ENCODE measurements at regions not wholly inside any gene's neighbourhood (a gene's known extent, or its start where the extent isn't known, plus 50 kb on each side); places are given as distances from the start of the nearest gene placed in this dataset.
A peak's percentile ranks its signal among the peaks of the same experiment; 100 is the strongest.

DNA sequence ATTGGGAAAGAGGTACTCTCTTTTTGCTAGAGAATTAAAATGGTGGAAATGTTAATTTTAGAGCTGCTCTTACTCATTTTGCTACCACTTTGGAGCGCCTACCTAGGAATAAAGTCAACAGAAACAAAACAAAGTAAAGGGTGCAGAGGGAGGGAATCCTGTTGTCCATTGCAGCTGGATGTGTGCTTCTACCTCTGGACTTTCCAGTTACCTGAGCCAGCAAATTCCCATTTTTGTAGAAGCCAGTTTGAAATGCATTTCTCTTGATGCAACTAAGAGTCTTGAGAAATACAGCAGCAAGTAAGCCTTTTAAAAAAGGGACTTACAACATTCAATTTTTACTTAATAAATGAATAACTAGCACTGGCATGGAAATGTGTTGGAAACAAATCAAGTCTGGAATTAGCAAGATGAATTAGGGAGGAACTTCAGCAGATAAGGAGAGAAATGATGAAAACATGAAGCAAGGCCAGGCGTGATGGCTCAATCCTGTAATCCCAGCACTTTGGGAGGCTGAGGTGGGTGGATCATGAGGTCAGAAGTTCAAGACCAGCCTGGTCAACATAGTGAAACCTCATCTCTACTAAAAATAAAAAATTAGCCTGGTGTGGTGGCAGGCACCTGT, 113.5 kb upstream of the CTTNBP2 start:
- H3K27me3 ChIP-seq (replicated peaks; ENCODE audit: control insufficient read depth, insufficient read depth, low read length): no peaks in the 10 kb centered on the region
- DNase-seq (ENCODE audit: extremely low read depth, insufficient read length): no peak
- TF ChIP-seq, protein P1, sequence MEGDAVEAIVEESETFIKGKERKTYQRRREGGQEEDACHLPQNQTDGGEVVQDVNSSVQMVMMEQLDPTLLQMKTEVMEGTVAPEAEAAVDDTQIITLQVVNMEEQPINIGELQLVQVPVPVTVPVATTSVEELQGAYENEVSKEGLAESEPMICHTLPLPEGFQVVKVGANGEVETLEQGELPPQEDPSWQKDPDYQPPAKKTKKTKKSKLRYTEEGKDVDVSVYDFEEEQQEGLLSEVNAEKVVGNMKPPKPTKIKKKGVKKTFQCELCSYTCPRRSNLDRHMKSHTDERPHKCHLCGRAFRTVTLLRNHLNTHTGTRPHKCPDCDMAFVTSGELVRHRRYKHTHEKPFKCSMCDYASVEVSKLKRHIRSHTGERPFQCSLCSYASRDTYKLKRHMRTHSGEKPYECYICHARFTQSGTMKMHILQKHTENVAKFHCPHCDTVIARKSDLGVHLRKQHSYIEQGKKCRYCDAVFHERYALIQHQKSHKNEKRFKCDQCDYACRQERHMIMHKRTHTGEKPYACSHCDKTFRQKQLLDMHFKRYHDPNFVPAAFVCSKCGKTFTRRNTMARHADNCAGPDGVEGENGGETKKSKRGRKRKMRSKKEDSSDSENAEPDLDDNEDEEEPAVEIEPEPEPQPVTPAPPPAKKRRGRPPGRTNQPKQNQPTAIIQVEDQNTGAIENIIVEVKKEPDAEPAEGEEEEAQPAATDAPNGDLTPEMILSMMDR (IDR thresholded peaks at IDR 0.05; ENCODE audit: insufficient read depth, low read length, poor library complexity, severe bottlenecking): no peak
- no peak overlapping the region for H3K4me3 ChIP-seq (replicated peaks; ENCODE audit: low read depth, low read length)
- H3K36me3 ChIP-seq (ENCODE audit: control insufficient read depth, insufficient read depth, low read length): no peaks in the 10 kb centered on the region

DNA sequence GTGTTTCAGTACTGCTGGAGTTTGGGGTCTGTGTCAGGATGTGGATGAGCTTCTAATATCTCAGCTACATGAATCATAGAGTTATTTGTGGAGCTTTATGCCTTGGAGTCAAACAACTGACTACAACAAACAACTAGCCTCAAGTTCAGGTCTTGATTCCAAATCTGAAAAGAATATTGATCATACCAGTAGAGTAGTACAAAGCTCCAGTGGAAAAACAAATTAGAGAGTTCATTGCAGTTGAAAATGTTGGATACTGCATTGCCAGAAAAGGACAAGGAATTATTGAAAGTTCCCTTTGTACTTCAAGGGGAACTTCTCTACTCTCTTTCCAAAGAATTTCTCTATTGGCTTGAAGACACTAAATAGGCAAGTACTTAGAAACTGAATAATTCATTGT, 117.6 kb upstream of the CTTNBP2 start:
- TF ChIP-seq, protein P1 (IDR thresholded peaks at IDR 0.05; ENCODE audit: insufficient read depth, low read length, poor library complexity, severe bottlenecking): no peak

DNA sequence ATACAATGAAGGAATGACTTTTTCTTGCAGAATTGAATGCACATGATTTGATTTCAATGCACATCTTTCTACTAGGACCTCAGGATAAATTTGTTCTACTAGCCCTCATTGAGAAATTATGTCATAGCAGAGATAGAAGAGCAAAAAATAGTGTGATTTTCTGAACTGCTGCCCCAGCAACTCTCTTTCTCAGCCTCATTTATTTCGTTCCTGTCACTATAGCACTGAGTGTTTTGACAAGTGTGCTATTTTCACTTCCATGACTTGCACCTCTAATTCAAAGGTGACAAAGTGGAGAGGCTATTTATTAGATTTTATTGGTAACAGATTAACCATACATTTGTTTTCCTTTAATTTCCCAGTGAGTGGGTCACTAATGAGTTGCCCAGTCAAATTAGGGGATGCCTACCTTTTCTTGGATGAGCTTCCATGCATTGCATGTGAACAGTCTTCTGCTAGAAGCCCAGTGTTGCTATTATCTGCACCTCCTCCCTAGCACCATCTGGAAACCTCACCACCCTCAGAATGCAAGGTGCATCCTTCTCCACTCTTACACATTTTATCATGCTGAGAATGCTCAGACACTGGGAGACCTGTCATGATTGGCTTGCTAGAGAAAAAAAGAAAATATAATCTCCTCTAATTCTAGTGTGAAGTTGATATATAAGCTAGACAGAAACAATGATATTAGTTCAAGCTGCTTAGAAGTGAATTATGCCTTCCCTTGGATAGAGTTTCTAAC, 119.6 kb upstream of the CTTNBP2 start:
- Histone ChIP-seq H3K36me3 (ENCODE audit: control insufficient read depth, insufficient read depth, low read length) (no peaks in the 10 kb centered on the region), H3K27me3 (replicated peaks; ENCODE audit: control insufficient read depth, insufficient read depth, low read length) (no peaks in the 10 kb centered on the region), H3K4me3 (replicated peaks; ENCODE audit: low read depth, low read length) (no peak overlapping the region)
- no peak for DNase-seq (ENCODE audit: extremely low read depth, insufficient read length)
- TF ChIP-seq, protein P1 (IDR thresholded peaks at IDR 0.05; ENCODE audit: insufficient read depth, low read length, poor library complexity, severe bottlenecking): no peak

More for the DNA sequence above, 117.6 kb upstream of the CTTNBP2 start:
- H3K36me3 ChIP-seq (ENCODE audit: control insufficient read depth, insufficient read depth, low read length): no peaks in the 10 kb centered on the region
- H3K4me3 ChIP-seq (replicated peaks; ENCODE audit: low read depth, low read length): no peak overlapping the region
- no peak for DNase-seq (ENCODE audit: extremely low read depth, insufficient read length)
- no peaks in the 10 kb centered on the region for H3K27me3 ChIP-seq (replicated peaks; ENCODE audit: control insufficient read depth, insufficient read depth, low read length)

DNA sequence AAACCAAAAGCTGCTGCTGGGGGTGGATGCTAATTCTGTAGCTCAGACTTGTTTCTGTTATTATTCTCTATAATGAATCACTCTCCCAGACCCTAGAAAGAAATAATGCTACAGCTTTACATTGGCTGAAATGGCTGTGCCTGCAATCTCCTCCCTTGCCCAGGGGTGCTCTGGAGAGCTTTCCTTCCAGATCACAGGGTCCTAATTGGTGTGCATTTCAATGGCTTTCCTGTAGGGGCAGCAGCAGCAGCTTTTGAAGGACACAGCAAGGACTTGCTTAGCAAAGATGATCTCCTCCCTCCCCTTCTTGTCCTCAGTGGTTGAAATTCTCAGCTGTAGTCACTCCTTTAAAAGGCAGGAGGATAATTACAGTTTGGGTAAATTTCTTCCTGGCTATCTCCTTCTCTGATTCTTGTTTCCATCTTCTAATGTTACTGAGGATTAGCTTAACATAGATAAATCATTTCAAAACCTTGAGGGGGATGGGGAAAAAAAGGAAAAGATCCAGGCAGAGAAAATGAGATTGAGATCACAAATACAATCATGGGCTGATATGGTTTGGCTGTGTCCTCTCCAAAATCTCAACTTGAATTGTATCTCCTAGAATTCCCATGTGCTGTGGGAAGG, 120.2 kb upstream of the CTTNBP2 start:
- Histone ChIP-seq H3K36me3 (ENCODE audit: control insufficient read depth, insufficient read depth, low read length) (no peaks in the 10 kb centered on the region), H3K27me3 (replicated peaks; ENCODE audit: control insufficient read depth, insufficient read depth, low read length) (no peaks in the 10 kb centered on the region), H3K4me3 (replicated peaks; ENCODE audit: low read depth, low read length) (no peak overlapping the region)
- peak; percentile 9 for DNase-seq (ENCODE audit: extremely low read depth, insufficient read length)
- TF ChIP-seq, protein P1 (IDR thresholded peaks at IDR 0.05; ENCODE audit: insufficient read depth, low read length, poor library complexity, severe bottlenecking): peak; percentile 69

DNA sequence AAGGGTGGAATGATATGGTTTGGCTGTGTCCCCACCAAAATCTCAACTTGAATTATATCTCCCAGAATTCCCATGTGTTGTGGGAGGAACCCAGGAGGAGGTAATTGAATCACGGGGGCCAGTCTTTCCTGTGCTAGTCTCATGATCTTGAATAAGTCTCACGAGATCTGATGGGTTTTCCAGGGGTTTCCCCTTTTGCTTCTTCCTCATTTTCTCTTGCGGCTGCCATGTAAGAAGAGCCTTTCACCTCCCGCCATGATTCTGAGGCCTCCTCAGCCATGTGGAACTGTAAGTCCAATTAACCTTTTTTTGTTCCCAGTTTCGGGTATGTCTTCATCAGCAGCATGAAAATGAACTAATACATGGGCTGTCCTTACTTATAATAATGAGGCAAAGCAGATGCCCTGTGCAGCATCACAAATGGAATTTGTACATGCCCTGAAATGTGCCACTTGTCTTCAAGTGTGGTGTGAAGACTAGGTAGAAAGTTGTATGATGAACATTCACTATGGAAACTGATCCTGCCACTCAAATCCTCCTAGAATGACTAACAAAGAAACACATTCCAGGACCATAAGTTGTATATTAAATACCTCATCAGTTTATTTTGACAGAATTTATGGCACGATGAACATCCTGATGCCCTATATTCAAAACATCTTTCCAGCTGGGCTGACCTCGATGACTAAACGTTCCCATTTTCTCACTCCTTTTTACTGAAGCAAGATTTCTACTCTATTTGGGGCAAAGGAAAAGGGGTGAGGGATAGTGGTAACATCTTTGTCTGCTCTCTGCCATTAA, 122.8 kb upstream of the CTTNBP2 start:
- no peak overlapping the region for H3K4me3 ChIP-seq (replicated peaks; ENCODE audit: low read depth, low read length)
- TF ChIP-seq, protein P1 (IDR thresholded peaks at IDR 0.05; ENCODE audit: insufficient read depth, low read length, poor library complexity, severe bottlenecking): no peak
- no peaks in the 10 kb centered on the region for H3K36me3 ChIP-seq (ENCODE audit: control insufficient read depth, insufficient read depth, low read length)
- no peak for DNase-seq (ENCODE audit: extremely low read depth, insufficient read length)
- no peaks in the 10 kb centered on the region for H3K27me3 ChIP-seq (replicated peaks; ENCODE audit: control insufficient read depth, insufficient read depth, low read length)
